HG03469 (cell line): ENCODE measurements at regions not wholly inside any gene's neighbourhood (a gene's known extent, or its start where the extent isn't known, plus 50 kb on each side); places are given as distances from the start of the nearest gene placed in this dataset.

ENCODE experiments used
- ATAC-seq: cut with Tn5 transposase; IDR thresholded peaks from one replicate; pipeline ENCODE4 v1.9.1; 2021; ENCODE audit warnings: mild to moderate bottlenecking, moderate library complexity, moderate number of reproducible peaks; ENCODE audit not compliant: unreplicated experiment

- no peak for ATAC-seq
These were observed 502.9 kb downstream of the BRD1 start for GRCh38 chr22:49324527-49325491.

GRCh38 chr22:49323751-49324415 is 503.8 kb downstream of the BRD1 start:
- no peak for ATAC-seq

DNA sequence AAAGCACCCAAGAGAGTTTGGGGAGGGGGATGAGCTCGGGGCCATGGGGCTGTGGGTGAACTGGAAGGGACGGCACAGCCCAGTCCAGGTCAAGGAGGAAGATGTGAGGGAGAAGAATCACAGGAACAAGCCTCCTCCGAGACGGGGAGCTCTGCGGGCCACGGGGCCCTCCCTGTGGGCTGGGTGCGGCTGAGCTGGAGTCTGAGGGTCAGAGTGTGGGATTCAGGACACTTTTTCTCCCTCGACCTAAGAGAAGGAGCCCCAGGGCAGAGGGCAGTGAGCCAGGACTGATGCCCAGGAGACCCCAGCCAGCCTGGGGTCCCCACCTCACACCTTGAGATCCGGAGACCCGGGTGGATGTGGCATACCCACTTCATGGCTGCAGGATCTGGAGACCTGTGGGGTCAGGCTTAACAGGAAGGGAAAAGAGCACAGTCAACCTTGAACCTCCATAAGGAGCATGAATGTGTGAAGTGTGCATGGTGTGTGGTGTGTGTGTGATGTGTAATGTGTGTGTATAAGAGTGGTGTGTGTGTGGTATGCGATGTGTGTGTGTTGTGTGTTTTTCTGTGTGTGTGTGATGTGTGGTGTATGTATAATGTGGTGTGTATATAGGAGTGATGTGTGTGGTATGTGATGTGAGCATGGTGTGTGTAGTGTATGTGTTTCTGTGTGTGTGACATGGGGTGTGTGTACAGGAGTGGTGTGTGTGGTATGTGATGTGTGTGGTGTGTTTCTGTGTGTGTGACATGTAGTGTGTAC is 504.6 kb downstream of the BRD1 start:
- ATAC-seq: no peak

DNA sequence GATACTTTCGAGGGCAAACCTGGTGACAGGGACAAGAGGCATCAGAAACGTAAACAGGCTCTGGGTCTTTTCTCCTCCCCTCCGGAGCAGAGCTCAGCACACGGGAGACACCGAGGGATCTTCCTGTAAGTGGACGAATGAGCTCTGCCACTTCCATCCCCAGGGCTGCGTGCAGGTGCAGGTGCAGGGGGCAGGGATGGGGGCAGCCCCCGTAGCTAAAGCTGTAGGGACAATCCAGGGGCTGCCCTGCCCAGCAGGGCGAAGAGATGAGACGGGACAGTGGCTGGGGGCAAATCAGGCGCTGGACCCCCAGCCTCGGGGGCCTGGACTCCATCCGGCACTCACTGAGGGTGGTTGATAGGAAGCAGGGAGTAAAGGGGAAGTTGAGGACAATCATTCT is 505.4 kb downstream of the BRD1 start:
- ATAC-seq: no peak

- ATAC-seq: no peak
These were observed 506.1 kb downstream of the BRD1 start for GRCh38 chr22:49321477-49322055.

GRCh38 chr22:49320714-49321476 is 506.8 kb downstream of the BRD1 start:
- ATAC-seq: no peak

- ATAC-seq: no peak
These were observed 510.3 kb downstream of the BRD1 start for GRCh38 chr22:49317369-49317768.

GRCh38 chr22:49312601-49313000 is 515.1 kb downstream of the BRD1 start:
- ATAC-seq: no peak

- ATAC-seq: no peak
These were observed 517.3 kb downstream of the BRD1 start for GRCh38 chr22:49310354-49310753.

DNA sequence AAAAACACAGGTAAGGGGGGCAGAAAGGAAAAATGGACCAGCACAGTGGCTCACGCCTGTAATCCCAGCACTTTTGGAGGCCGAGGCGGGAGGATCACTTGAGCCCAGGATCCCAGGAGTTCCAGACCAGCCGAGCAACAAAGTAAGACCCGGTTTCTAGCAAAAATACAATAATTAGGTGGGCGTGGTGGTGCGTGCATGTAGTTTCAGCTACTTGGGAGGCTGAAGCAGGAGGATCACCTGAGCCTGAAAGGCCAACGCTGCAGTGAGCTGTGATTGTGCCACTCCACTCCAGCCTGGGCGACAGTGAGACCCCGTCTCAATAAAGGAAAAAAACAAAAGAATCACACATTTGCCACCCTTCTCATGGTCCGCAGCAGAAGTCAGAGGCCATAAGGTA is 519.4 kb downstream of the BRD1 start:
- no peak for ATAC-seq

- no peak for ATAC-seq
These were observed 519.8 kb downstream of the BRD1 start for GRCh38 chr22:49307870-49308269.

DNA sequence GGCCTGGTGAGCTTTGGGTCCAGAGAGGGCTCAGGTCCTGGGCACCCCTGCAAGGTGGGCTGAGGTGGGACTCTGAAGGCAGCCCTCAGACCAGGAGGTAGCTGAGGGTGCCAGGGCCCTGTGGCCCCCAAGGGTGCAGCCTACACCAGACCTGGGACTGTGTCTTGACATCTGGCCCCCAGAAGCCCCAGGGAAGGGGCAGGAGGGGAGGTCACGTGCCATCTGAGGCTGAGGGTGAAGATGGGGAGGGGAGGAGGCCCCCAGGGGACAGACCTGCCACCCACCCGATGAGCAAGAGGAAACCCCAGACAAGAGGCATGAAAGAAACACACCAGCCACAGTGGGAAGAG is 520.2 kb downstream of the BRD1 start:
- ATAC-seq: no peak

- no peak for ATAC-seq
These were observed 520.8 kb downstream of the BRD1 start for GRCh38 chr22:49306632-49307480.

DNA sequence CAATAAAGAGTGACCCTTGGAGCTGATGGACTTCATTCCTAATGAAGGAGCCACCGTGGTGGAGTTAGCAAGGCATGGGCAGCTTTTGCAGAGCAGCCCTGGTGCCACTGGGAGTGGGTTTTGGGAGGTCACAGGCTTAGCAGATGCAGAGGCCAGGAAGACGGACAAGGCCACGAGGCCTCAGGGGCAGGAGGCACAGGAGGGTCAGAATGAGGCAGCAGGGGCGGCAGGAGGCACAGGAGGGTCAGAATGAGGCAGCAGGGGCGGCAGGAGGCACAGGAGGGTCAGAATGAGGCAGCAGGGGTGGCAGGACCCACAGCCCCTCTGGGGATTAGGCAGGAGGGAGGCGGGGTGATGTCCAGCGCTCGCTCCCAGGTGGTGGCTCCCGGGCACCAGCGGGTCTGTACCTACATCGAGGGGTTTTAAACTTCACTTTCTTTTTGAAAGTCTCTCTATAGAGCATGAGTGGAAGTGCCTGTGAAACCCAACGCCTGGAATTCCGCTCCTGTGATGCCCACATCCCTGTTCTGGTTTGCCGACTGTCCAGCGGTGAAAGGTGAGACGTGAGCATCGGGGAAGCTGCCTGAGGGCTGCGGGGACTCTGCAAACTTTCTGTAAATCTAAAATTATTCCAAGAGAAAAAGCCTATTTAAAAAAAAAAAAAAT is 521.6 kb downstream of the BRD1 start:
- ATAC-seq: no peak

DNA sequence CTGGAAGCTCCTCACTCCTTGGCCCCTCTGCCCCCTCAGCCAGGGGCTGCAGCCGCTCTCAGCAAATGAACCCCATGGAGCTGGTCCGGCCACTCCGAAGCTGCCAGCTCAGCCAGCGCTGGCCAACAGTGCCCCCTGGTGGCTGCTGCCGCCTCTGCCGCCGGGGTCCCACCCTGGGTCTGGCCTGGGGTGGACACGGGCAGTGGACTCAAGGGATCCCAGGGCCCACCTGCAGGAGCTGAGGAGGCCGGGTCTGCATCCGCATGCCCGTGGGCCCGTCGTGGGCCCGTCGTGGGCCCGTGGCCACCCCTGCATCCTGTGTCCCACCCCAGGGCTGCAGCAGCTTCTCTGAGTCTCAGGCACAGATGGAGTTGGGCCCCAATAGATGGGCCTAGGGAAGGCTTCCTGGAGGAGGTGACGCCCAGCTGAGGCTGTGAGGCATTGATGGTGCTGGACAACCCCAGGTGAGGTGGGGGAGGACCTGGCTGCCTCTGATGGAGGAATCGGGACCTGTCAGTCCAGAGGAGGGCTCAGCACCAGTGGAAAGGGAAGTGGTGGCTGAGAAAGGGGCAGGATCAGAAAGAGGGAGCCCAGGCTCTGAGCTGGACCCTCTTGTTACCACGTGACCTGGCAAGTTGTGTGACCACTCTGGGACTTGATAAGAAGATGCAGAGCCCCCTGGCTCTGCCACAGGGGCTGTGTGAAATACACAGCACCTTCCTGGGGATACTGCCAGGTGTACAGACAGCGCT is 522.3 kb downstream of the BRD1 start:
- ATAC-seq: no peak

DNA sequence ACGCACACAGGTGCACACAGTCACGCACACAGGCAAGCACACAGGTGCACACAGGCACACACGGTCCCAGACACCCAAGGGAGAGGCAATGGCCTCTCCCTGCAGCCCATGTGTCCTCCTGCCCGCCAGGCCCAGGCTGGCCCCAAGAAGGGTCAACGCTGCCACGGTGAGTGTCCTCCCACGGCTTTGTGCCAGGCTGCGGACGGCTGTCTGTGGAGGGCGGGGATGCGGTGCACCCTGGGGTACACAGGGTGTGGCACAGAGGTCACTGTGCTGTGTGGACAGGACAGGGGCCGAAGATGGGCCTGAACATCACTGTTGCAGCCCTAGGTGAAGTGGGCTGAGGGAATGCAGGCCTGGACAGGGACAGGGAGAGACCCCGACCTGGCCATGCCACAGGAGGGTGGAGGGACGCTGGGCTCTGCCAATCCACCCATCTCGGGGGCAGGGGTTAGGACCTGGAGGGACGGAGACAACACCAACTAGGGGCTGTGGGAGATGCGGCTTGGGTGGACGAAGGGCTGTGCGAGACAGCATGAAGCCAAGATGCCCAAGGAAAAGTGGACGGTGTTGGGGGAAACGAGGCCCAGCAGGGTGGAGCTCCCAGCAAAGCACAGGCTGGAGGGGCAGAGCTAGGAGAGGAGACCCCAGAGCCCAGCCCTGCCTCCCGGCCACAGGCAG is 523.8 kb downstream of the BRD1 start:
- ATAC-seq: no peak

GRCh38 chr22:49303061-49303735 is 524.5 kb downstream of the BRD1 start:
- ATAC-seq: no peak
